ENCODE measurements at regions not wholly inside any gene's neighbourhood (a gene's known extent, or its start where the extent isn't known, plus 50 kb on each side); places are given as distances from the start of the nearest gene placed in this dataset.

GRCh38 chr2:37425408-37425807 is 81.0 kb downstream of the QPCT start:
- DNase-seq: no peak

- DNase-seq: no peak
Measured at GRCh38 chr2:37427241-37427640, 82.8 kb downstream of the QPCT start.

DNA sequence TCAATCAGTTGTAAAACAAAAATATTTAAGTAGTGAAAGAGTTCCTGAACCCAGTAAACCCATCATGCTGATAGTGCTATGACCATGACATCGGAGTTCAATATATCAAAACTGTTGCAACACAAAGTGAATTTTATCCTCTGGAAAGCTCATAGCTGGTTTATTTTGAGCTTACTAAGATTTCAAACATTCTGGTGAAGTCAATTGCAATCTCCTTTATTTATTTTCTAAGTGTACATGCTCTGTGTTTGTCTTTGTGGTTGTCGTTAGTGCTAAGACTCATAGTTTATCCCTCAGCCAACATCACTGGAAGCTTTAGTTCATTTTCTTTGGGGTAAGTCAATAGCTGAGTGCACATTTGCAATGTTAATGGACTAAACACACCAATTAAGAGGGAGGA is 91.9 kb downstream of the QPCT start:
- DNase-seq: no peak

DNA sequence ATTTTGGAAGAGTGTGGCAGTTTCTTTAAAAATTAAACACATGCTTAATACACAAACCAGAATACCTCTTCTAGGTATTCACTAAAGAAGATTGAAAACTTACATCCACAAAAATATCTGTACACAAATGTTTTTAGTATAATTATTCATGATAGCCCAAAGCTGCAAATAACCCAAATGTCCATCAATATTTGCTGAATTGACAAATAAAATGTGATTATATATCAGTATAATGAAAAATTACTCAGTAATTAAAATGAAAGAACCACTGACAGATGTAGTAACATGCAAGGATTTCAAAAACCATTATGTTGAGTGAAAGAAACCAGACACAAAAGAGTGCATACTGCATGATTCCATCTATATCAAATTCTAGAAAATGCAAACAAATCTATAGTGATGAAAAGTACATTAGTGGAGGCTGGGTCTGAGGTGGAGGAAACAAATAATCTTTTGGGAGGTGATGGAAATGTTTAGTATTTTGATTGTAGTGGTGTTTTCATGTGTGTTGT is 94.8 kb downstream of the QPCT start:
- no peak for DNase-seq

DNA sequence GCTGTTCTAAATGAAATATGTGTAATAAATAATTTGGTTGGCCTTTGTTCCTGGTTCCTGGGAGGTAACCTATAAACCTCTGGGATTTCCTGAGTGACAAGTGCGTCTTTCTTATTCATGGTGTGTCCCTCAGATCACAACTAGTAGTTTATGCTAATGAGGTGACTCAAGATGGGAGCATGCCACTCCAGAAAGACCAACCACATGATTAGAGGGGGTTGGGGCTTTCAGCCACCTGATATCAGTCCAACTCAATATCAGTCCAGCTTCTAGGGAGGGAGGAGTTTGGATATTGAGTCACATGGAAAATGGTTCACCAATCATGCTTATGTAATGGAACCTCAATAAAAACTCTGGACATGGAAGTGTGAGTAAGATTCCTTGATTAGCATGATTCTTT is 96.6 kb downstream of the QPCT start:
- no peak for DNase-seq

GRCh38 chr2:37443082-37443481 is 98.7 kb downstream of the QPCT start:
- DNase-seq: no peak

- DNase-seq: no peak
Measured at GRCh38 chr2:37447446-37447845, 103.0 kb downstream of the QPCT start.

DNA sequence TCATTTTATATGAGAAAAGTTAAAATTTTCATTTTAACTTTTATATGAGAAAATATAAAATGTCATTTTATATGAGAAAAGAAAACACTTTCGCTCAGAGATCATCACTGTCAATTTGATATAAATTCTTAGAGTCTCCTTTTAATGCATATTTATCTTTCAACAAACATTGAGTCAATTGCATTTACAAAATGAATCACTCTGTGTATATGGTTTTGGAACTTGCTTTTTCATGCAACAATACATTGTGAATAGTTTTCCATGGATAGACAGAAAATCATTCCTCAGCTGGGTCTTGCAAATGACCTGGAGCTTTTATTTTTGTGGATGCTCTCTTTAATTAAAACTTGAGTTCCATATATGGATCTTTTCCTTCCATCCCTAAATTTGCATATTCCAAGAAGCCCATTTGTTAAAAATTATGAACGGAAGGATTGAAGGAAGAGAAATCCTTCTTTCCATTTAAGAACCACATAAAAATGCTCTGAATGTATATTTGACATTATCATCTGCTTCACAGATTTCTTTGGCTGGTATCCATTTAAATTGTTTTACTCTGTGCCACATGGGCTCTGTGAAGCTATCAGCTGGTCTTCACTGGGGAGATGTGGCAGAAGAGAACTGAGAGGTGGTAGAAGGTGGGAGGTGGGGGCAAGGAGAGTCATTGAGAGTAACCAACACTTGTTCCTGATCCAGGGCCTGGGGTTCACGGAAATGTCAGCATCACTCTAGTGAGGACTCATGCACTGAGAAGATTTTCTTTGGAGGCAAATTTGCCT is 104.1 kb downstream of the QPCT start:
- DNase-seq: no peak

GRCh38 chr2:37449761-37450296 is 105.4 kb downstream of the QPCT start:
- DNase-seq: peak; percentile 19

DNA sequence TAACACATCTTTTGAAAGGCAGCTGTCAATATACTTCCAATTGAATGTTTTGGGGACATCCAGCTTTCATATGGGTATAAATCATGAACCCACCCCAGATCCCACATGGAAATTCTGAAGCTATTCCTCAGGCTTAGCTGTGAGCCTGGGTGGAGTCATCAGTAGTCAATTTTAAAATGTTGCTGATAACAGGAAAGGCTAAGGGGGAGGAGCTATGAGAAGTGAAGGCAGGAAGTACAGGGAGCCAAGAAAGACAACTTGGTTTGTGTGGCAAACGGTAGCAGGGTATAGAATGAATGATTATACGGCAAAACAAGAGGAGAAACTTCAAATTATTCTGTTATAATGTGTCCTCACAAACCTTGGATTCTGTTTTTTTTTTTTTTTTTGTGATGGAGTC is 108.6 kb downstream of the QPCT start:
- DNase-seq: no peak

GRCh38 chr2:37454851-37455762 is 110.7 kb downstream of the QPCT start:
- DNase-seq: no peak

- DNase-seq: peak; percentile 74
Measured at GRCh38 chr2:37456479-37456878, 112.0 kb downstream of the QPCT start.

DNA sequence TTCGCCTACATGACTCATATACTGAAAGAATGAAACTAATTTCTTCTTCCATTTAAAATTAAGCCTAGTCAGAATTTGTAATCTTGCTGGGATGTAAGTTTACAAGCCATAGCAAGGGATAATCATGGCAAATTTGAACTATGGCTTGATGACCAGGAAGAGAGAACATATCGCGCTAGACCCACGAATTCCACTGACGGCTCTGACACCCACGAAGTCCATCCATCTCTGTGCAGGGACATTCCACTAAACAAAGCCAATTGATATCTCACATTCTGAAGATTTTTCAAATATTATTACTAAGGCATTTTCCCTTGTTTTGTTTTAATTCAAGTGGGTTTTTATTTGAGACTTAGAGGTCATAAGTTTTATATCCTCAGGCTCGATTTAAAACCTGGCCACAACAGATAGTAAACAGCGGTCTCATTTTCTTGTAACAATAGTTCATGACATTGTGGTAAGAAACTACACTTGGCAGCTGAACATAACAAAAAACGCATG is 113.0 kb downstream of the QPCT start:
- DNase-seq: no peak

DNA sequence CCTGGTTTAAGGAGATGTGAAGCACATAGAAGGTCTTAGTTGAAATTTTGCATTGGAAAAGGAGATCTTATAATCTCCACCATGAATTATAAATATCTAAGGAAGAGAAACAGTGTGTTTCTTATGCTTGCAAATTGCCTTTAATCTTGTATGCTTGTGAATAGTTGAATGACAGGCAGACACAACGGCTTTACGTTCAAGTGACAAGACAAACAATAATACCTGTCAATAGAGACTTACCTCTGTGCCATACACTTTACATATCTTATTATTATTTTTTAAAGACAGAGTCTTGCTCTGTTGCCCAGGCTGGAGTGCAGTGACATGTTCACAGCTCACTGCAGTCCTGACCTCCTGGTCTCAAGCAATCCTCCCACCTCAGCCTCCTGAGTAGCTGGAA is 113.7 kb downstream of the QPCT start:
- no peak for DNase-seq

GRCh38 chr2:37459095-37459981 is 114.9 kb downstream of the QPCT start:
- DNase-seq: no peak

DNA sequence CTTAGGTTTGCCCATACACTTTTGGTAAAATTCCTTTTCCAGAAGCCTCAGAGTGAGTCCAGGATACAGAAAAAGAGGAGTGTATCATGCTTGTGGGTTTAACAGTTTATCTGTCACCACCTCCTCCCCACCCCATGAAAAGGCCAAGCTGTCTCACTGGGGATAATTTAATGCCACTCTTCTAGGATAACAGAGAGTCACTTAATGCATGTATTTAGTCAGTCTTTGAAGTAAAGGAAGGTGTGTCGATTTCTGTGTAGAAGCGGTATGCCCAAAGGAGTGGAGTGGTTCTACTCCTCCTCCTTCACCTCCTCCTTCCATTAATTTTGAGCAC is 116.4 kb downstream of the QPCT start:
- DNase-seq: no peak

DNA sequence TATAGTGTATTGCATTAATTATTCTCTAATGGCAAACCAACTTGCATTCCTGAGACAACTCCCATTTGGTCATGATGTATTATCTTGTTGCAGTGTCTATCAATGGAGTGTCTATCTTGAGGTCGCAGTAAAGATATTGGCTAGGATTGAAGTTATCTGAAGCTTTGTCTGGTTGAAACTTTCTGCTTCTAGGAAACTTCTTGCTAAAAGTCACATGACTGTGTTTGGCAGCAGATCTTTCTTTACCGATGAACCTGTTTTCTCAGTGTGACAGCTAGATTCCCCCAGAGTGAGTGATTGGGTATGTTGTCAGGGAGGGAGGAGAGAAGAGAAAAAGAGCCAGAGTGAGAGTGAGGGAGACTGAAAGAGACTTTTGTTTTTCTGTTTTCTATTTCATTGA is 119.6 kb downstream of the QPCT start:
- DNase-seq: no peak

DNA sequence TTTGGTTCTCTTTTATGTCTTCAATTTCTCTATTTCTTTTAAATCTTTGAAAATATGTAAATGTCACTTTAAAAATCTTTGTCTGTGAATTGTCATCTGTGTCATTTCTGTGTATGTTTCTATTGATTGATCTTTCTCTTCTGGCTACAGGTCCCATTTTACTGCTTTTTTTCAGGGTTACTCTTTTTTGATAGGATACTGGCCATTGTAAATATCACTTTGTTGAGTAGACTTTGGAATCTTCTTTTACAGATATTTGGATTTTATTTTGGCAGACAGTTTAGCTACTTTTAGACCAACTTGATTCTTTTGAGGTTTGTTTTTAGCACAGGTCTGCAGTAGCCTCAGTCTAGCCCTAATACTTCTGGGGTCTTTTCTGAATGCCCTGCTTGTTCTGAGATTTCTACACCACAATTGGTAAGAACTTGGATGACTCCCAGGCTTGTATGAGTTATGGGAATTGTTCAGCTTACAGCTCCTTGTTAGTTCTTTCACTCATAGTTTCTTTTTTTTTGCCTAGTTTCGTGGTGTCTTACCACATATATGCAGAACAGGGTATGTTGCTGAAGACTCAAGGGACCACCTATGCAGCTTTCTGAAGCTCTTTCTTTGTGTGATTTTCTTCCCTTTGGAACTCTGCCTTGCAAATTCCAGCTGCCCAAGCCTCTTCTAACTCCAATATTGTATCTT is 122.2 kb downstream of the QPCT start:
- no peak for DNase-seq

DNA sequence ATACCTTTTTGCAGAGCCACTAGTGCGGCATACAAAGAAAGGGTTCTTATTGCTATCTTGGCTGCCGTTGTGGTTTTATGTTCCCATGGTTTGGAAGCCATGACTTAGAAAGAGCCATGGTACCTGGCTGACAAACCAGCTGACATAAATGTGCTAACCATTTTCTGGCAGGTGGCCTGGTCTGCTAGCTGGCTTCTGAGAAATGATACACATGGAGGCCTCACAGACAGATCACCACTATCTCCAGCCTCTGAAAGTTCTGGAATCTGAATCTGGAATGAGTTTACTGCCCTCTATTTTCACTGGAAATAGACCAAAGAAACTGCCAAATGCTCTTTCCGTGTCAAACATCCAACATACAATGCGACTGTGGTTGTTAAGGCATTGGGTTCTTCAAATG is 123.7 kb downstream of the QPCT start:
- DNase-seq: no peak

DNA sequence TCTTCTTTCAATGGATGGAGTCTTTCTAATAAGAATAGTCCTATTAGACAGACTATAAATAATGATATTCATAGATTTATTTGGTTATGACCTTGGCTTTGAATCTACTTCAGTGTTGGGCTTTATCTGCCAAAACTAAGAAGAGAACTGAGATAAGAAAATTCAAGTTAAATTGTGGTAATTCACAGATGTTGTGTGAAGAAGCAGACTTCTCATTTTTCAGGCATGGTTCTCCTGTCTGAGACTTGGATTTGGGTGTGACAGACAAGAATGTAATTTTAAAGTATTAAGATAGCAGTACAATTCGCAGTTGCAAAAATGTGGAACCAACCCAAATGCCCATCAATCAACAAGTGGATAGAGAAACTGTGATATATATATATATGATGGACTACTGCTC is 124.7 kb downstream of the QPCT start:
- no peak for DNase-seq

- no peak for DNase-seq
Measured at GRCh38 chr2:37471104-37471503, 126.7 kb downstream of the QPCT start.

DNA sequence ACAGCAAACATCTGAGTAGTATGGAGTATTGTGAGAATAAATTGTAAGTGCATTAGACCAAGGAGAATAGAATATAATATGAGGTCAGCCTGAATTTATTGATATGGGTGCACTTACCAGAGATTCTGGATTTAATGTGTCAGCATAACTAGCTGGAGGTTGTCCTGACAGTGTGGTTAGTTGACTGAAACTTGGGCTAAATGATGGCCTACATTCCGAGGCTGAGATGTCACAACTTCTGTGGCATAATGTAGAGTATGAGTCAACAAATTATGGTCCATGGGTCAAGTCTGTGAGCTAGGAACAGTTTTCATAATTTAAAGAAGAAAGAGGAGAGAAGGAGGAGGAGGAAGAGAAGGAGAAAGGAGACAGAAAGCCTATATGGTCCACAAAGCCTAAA is 127.6 kb downstream of the QPCT start:
- DNase-seq: no peak

Measured in GDM1 (cell line).